ENCODE measurements at regions not wholly inside any gene's neighbourhood (a gene's known extent, or its start where the extent isn't known, plus 50 kb on each side); places are given as distances from the start of the nearest gene placed in this dataset.

DNA sequence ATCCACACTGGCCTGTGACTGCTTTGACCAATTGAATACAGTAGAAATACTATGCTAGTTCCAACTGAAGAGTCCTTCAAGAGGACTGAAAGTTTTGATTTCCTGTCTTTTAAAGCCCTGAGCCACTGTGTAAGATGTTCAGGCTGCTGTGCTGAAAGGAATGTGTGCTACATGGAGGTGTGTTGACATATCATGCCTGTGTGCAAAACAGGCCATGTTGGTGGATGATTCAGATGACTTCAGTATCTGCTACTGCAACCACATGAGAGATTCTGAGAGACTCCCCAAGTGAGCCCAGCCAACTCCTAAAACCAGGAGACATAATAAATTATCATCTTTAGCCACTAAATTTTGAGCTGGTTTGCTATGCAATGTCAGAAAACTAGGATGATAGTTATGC, 662.9 kb downstream of the ZEB2 start:
- no peak for TF ChIP-seq POLR2A (IDR thresholded peaks at IDR 0.05; ENCODE audit: extremely low read depth, insufficient read length)
- TF ChIP-seq, protein P1, sequence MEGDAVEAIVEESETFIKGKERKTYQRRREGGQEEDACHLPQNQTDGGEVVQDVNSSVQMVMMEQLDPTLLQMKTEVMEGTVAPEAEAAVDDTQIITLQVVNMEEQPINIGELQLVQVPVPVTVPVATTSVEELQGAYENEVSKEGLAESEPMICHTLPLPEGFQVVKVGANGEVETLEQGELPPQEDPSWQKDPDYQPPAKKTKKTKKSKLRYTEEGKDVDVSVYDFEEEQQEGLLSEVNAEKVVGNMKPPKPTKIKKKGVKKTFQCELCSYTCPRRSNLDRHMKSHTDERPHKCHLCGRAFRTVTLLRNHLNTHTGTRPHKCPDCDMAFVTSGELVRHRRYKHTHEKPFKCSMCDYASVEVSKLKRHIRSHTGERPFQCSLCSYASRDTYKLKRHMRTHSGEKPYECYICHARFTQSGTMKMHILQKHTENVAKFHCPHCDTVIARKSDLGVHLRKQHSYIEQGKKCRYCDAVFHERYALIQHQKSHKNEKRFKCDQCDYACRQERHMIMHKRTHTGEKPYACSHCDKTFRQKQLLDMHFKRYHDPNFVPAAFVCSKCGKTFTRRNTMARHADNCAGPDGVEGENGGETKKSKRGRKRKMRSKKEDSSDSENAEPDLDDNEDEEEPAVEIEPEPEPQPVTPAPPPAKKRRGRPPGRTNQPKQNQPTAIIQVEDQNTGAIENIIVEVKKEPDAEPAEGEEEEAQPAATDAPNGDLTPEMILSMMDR (IDR thresholded peaks at IDR 0.05; ENCODE audit: low read depth, low read length) = no peak
- TF ChIP-seq MYC (IDR thresholded peaks at IDR 0.05; ENCODE audit: low read depth, low read length) = no peak
- TF ChIP-seq, protein P2, sequence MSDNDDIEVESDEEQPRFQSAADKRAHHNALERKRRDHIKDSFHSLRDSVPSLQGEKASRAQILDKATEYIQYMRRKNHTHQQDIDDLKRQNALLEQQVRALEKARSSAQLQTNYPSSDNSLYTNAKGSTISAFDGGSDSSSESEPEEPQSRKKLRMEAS (IDR thresholded peaks at IDR 0.05; ENCODE audit: low read depth, low read length) = no peak
- DNase-seq (ENCODE audit: low read depth) = no peak
- no peak overlapping the region for H3K4me3 ChIP-seq (ENCODE audit: low read depth, low read length)

DNA sequence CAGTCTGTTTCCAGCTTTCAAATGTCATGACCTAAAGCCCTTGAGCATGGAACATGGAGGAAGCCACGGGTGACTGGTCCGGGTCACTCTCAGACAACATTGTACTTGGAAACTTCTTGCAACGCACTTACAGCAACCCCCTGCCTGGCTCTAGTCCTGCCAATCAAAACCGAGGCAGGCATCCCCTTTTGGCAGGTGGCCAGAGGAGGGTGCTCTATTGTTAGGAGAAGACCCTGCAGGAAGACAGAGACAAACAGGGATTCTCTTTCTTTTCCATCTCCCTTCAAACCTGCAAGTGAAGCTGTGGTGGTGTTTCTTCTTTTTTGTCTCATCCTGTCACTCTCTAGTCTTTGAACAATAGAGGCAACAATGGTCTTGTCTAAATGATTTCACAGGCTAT, 667.2 kb downstream of the ZEB2 start:
- TF ChIP-seq, protein P1 (IDR thresholded peaks at IDR 0.05; ENCODE audit: low read depth, low read length) = peak; percentile 20
- TF ChIP-seq, protein P2 (IDR thresholded peaks at IDR 0.05; ENCODE audit: low read depth, low read length) = no peak
- DNase-seq (ENCODE audit: low read depth) = peak; percentile 39
- no peak overlapping the region for H3K4me3 ChIP-seq (ENCODE audit: low read depth, low read length)

DNA sequence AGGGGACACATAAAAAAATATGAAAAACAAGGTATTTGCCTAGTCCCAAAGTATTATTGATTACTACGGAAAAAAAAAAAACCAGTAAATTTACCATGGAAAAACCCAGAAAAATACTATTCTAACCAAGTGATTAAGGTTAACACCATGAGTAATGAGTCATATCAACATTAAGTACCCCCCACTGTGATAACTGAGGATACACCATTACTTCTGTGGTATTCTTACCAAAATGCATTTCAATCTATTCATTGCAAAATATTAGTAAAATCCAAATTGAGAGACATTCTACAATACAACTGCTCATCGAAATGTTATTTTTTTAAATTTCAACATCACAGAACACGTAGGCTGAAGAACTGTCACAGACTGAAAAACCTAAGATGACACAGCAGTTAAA, 669.8 kb downstream of the ZEB2 start:
- H3K4me3 ChIP-seq (ENCODE audit: low read depth, low read length) = no peak overlapping the region
- no peak for TF ChIP-seq POLR2A (IDR thresholded peaks at IDR 0.05; ENCODE audit: extremely low read depth, insufficient read length)
- TF ChIP-seq, protein P1 (IDR thresholded peaks at IDR 0.05; ENCODE audit: low read depth, low read length) = no peak
- TF ChIP-seq MYC (IDR thresholded peaks at IDR 0.05; ENCODE audit: low read depth, low read length) = no peak
- TF ChIP-seq, protein P2 (IDR thresholded peaks at IDR 0.05; ENCODE audit: low read depth, low read length) = no peak
- peak; percentile 7 for DNase-seq (ENCODE audit: low read depth)

DNA sequence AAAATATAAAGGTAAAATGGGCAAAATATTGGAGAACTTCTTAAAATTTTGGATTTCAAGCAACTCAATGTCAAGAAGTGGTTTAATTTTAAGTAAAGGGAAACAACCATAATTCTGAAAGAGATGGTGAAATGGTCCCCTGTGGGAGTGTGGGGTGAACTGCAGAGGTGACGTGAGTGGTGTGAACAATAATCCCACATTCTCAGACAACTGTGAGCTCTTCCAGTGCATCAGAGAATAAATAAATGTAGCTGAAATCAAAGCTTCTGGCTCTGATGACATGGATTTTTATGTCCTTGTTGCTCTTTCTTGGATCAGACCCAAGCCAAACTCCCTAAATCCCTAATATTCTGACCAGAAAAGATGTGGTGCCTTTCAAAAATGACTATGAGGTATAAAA, 672.7 kb downstream of the ZEB2 start:
- no peak overlapping the region for H3K4me3 ChIP-seq (ENCODE audit: low read depth, low read length)
- DNase-seq (ENCODE audit: low read depth) = no peak
- TF ChIP-seq, protein P1 (IDR thresholded peaks at IDR 0.05; ENCODE audit: low read depth, low read length) = no peak
- TF ChIP-seq, protein P2 (IDR thresholded peaks at IDR 0.05; ENCODE audit: low read depth, low read length) = no peak
- TF ChIP-seq MYC (IDR thresholded peaks at IDR 0.05; ENCODE audit: low read depth, low read length) = no peak
- no peak for TF ChIP-seq POLR2A (IDR thresholded peaks at IDR 0.05; ENCODE audit: extremely low read depth, insufficient read length)

DNA sequence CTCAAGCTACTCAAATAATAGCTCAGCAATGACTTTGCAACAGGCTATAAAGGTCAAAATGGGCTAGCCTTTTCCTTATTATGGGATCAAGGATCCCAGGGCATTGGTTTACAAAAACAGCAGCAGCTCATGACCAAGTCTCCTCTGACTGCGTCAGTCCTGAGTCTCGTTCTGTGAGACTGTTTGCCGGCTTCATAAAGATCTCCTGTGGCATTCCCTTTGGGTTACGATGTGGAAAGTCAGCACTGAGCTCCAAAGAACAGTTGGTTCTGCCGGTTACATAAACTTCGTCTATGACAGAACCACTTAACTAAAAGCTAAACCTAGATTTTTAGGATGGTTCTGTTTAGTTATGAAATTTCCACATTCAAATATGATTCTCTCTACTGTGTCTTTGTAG, 674.9 kb downstream of the ZEB2 start:
- DNase-seq (ENCODE audit: low read depth) = no peak
- no peak for TF ChIP-seq MYC (IDR thresholded peaks at IDR 0.05; ENCODE audit: low read depth, low read length)
- no peak for TF ChIP-seq POLR2A (IDR thresholded peaks at IDR 0.05; ENCODE audit: extremely low read depth, insufficient read length)
- TF ChIP-seq, protein P1 (IDR thresholded peaks at IDR 0.05; ENCODE audit: low read depth, low read length) = no peak
- TF ChIP-seq, protein P2 (IDR thresholded peaks at IDR 0.05; ENCODE audit: low read depth, low read length) = no peak
- no peak overlapping the region for H3K4me3 ChIP-seq (ENCODE audit: low read depth, low read length)

DNA sequence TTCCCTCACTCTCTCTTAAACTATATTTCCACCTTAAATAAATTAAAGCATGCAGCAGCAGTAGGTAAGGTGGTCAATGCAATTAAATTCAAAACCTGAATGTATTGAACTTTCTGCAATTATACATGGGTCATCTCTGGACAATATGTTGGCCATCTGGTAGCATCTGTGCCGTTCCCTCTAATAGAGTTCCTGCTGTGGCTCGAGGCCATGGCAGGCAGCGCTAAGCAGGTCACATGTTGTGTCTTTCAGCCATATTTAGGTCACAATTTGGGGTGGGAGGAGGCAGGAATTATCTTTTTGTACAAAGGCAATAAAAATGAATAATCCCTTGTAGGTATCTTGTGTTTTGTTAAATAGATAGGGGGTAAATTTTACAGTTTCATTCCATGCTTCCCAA, 676.2 kb downstream of the ZEB2 start:
- no peak for TF ChIP-seq POLR2A (IDR thresholded peaks at IDR 0.05; ENCODE audit: extremely low read depth, insufficient read length)
- TF ChIP-seq, protein P2 (IDR thresholded peaks at IDR 0.05; ENCODE audit: low read depth, low read length) = no peak
- no peak for DNase-seq (ENCODE audit: low read depth)
- H3K4me3 ChIP-seq (ENCODE audit: low read depth, low read length) = no peak overlapping the region
